ENCODE measurements at regions not wholly inside any gene's neighbourhood (a gene's known extent, or its start where the extent isn't known, plus 50 kb on each side); places are given as distances from the start of the nearest gene placed in this dataset.

- DNase-seq (ENCODE audit: low spot score) = no peak
- no peak for TF ChIP-seq CTCF (IDR thresholded peaks at IDR 0.05; ENCODE audit: borderline replicate concordance, control extremely low read depth, extremely low read depth, insufficient read depth, missing control alignments)
- in situ Hi-C loops (cut with MboI; ENCODE audit: low sequenced_read_pairs, unreplicated experiment) = no loop called here
These were observed 322.2 kb downstream of the ETAA1 start for GRCh38 chr2:67719351-67719750.

GRCh38 chr2:67721516-67721915, 324.4 kb downstream of the ETAA1 start:
- DNase-seq (ENCODE audit: low spot score) = no peak
- no peak for TF ChIP-seq CTCF (IDR thresholded peaks at IDR 0.05; ENCODE audit: borderline replicate concordance, control extremely low read depth, extremely low read depth, insufficient read depth, missing control alignments)
- in situ Hi-C loops (cut with MboI; ENCODE audit: low sequenced_read_pairs, unreplicated experiment) = no loop called here

- no peak for TF ChIP-seq CTCF (IDR thresholded peaks at IDR 0.05; ENCODE audit: borderline replicate concordance, control extremely low read depth, extremely low read depth, insufficient read depth, missing control alignments)
- in situ Hi-C loops (cut with MboI; ENCODE audit: low sequenced_read_pairs, unreplicated experiment) = no loop called here
- no peak for DNase-seq (ENCODE audit: low spot score)
These were observed 327.1 kb downstream of the ETAA1 start for GRCh38 chr2:67724261-67724660.

GRCh38 chr2:67725731-67726130, 328.6 kb downstream of the ETAA1 start:
- no peak for TF ChIP-seq CTCF (IDR thresholded peaks at IDR 0.05; ENCODE audit: borderline replicate concordance, control extremely low read depth, extremely low read depth, insufficient read depth, missing control alignments)
- in situ Hi-C loops (cut with MboI; ENCODE audit: low sequenced_read_pairs, unreplicated experiment) = no loop called here
- no peak for DNase-seq (ENCODE audit: low spot score)

- no peak for TF ChIP-seq CTCF (IDR thresholded peaks at IDR 0.05; ENCODE audit: borderline replicate concordance, control extremely low read depth, extremely low read depth, insufficient read depth, missing control alignments)
- in situ Hi-C loops (cut with MboI; ENCODE audit: low sequenced_read_pairs, unreplicated experiment) = no loop called here
- no peak for DNase-seq (ENCODE audit: low spot score)
These were observed 329.3 kb downstream of the ETAA1 start for GRCh38 chr2:67726416-67726815.

GRCh38 chr2:67727131-67727530, 330.0 kb downstream of the ETAA1 start:
- in situ Hi-C loops (cut with MboI; ENCODE audit: low sequenced_read_pairs, unreplicated experiment) = no loop called here
- TF ChIP-seq CTCF (IDR thresholded peaks at IDR 0.05; ENCODE audit: borderline replicate concordance, control extremely low read depth, extremely low read depth, insufficient read depth, missing control alignments) = no peak
- DNase-seq (ENCODE audit: low spot score) = no peak

- TF ChIP-seq CTCF (IDR thresholded peaks at IDR 0.05; ENCODE audit: borderline replicate concordance, control extremely low read depth, extremely low read depth, insufficient read depth, missing control alignments) = no peak
- DNase-seq (ENCODE audit: low spot score) = no peak
- in situ Hi-C loops (cut with MboI; ENCODE audit: low sequenced_read_pairs, unreplicated experiment) = no loop called here
These were observed 330.5 kb downstream of the ETAA1 start for GRCh38 chr2:67727623-67728022.

Data from GM13976 (cell line).